Kidney (tissue), 13 donors: ENCODE measurements at regions not wholly inside any gene's neighbourhood (a gene's known extent, or its start where the extent isn't known, plus 50 kb on each side); places are given as distances from the start of the nearest gene placed in this dataset.
A peak's percentile ranks its signal among the peaks of the same experiment; 100 is the strongest.
"Not testable (repeated sequence)": the region's sequence is repeated elsewhere in the genome, so short reads cannot be mapped to it uniquely, and the experiment has no call there.

Source experiments
- DNase-seq, 5 donors: peaks; one replicate each; pipeline ENCODE4 v3.0.0-alpha.2; 2013 to 2020
- FAIRE-seq: peaks from 2 replicates; lab custom pipeline; 2012; peaks lifted over from hg19 to GRCh38; lab: Jason Lieb, UNC
- H3K27ac ChIP-seq, 2 donors: one replicate each; pipeline ENCODE4 v1.7.0; 2013; ENCODE audit warnings: low read depth in 2 of 2, low read length in 2 of 2, inconsistent platforms in 1 of 2
- H3K27me3 ChIP-seq: one replicate; pipeline ENCODE4 v1.7.1; 2013; ENCODE audit warnings: low read length, inconsistent platforms; ENCODE audit not compliant: control insufficient read depth, insufficient read depth
- H3K36me3 ChIP-seq, 3 donors: one replicate each; pipeline versions ENCODE4 v1.7.0 to v1.7.1; 2013; ENCODE audit warnings: low read length in 3 of 3, control low read depth in 1 of 3, inconsistent platforms in 1 of 3; ENCODE audit not compliant: insufficient read depth in 3 of 3, control insufficient read depth in 2 of 3
- H3K4me1 ChIP-seq, 3 donors: one replicate each; pipeline versions ENCODE4 v1.7.0 to v1.7.1; 2013; ENCODE audit warnings: low read length in 3 of 3, inconsistent platforms in 1 of 3, low read depth in 1 of 3; ENCODE audit not compliant: control insufficient read depth in 2 of 3, insufficient read depth in 2 of 3
- H3K4me3 ChIP-seq, 3 donors: one replicate each; pipeline versions ENCODE4 v1.7.0 to v1.8.1; 2013; ENCODE audit warnings: low read length in 3 of 3, control low read depth in 1 of 3, inconsistent platforms in 1 of 3
- H3K9ac ChIP-seq, 3 donors: one replicate each; pipeline versions ENCODE4 v1.7.0 to v1.7.1; 2013; ENCODE audit warnings: low read length in 3 of 3, control low read depth in 1 of 3, inconsistent platforms in 1 of 3
- H3K9me3 ChIP-seq, 3 donors: one replicate each; pipeline versions ENCODE4 v1.7.0 to v1.7.1; 2013; ENCODE audit warnings: low read length in 3 of 3, control low read depth in 1 of 3, inconsistent platforms in 1 of 3; ENCODE audit not compliant: control insufficient read depth in 2 of 3, insufficient read depth in 1 of 3
- intact Hi-C: fragments of 100-400 bp; cut with DNase I; formaldehyde crosslinking; loops from one replicate; pipeline ENCODE4 v1.11.1; 2022
- TF ChIP-seq, protein P1 (sequence below): IDR thresholded peaks from 3 replicates; pipeline ENCODE4 v1.5.1; 2012; ENCODE audit warnings: mild to moderate bottlenecking, moderate library complexity, borderline replicate concordance; ENCODE audit not compliant: insufficient read depth; ENCODE audit errors: extremely low read depth
- donor health status: control.
- donor health status: control.
- donor health status: control.
- donor health status: control.
- donor health status: control.
- donor health status: DM: yes; HTN: yes; CAD: no.
- donor health status: Normal renal cell carcinoma (clear cell type).

DNA sequence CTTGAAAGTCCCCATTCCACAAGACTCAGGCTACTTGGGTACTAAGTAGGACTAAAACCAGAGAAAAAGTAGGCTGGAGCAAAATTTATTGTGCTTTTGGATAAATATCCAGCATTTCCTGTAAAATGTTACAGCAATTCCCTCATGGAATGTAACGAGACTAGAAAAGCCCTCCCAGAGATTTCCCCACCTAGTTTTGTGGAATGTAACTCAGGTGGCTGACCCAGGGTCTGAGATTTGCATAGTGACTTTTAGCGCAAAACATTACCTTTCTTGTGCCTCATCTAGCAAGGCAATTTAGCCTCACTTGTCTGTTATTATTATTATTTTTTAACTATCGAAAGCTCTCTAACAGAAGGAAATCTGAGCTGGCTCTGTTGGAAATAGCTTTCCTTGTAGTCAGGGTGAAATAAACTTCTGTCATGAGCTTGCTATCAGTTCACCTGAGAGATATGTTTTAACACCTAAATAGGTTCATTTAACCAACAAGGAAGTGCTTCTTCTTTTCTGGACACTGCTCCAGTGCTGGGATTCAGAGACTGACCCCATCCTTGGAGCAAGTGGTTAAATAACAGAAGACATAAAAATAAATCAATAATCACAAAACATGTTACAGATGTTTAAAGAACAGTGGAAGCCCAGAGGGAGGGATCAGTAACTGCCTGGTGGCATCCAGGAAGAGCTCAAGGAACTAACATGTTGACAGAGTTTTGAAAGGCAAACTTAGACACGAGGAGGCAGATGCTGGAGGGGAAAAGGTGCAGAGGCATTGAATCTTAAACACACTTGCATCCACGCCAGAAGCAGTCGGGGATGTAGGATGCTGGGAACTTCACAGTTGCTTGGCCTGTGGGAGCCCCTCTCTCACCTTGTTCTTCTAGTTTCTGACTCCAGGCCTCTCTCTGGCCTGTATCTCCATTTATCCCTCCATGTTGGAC, 68.3 kb upstream of the RHOU start:
- Histone ChIP-seq H3K9me3 (no peaks in the 10 kb centered on the region), H3K4me3 (no peak overlapping the region), H3K9ac (no peak overlapping the region), H3K4me1 (no peaks in the 10 kb centered on the region), H3K27me3 (no peaks in the 10 kb centered on the region), H3K36me3 (no peaks in the 10 kb centered on the region), H3K27ac (no peak overlapping the region)
- FAIRE-seq, result no peak
- TF ChIP-seq, protein P1, sequence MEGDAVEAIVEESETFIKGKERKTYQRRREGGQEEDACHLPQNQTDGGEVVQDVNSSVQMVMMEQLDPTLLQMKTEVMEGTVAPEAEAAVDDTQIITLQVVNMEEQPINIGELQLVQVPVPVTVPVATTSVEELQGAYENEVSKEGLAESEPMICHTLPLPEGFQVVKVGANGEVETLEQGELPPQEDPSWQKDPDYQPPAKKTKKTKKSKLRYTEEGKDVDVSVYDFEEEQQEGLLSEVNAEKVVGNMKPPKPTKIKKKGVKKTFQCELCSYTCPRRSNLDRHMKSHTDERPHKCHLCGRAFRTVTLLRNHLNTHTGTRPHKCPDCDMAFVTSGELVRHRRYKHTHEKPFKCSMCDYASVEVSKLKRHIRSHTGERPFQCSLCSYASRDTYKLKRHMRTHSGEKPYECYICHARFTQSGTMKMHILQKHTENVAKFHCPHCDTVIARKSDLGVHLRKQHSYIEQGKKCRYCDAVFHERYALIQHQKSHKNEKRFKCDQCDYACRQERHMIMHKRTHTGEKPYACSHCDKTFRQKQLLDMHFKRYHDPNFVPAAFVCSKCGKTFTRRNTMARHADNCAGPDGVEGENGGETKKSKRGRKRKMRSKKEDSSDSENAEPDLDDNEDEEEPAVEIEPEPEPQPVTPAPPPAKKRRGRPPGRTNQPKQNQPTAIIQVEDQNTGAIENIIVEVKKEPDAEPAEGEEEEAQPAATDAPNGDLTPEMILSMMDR, result no peak
- peak in 2 of 5 donors; percentile 22 to 41 for DNase-seq
- intact Hi-C loops, result no loop called here

- no peak for FAIRE-seq
- TF ChIP-seq, protein P1, result no peak
- H3K9ac ChIP-seq, result no peak overlapping the region
- no peak overlapping the region for H3K27ac ChIP-seq
- H3K36me3 ChIP-seq, result no peaks in the 10 kb centered on the region
- intact Hi-C loops, result no loop called here
- no peaks in the 10 kb centered on the region for H3K27me3 ChIP-seq
- H3K4me1 ChIP-seq, result no peaks in the 10 kb centered on the region
- no peak for DNase-seq
- H3K4me3 ChIP-seq, result no peak overlapping the region
- H3K9me3 ChIP-seq, result no peaks in the 10 kb centered on the region
Measured at GRCh38 chr1:228668553-228669241, 66.6 kb upstream of the RHOU start.

DNA sequence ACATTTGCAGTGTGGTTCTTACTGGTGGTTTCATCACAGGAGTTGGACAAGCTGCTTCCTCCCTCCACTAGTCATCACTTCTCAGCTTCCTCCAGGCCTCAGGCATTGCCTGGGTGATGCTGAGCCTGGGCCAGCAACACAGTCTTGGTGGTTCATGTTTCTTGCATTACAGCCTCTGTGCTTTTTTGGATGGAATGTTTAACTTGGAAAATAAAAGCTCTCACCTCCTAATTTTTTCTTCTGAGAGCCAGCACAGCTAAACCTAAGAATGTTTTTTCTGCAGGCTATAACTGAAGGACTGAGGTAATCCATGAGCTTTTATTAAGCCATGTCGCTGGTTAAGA, 66.1 kb upstream of the RHOU start:
- Histone ChIP-seq H3K4me3 (no peak overlapping the region), H3K9ac (no peak overlapping the region), H3K4me1 (no peaks in the 10 kb centered on the region), H3K9me3 (no peaks in the 10 kb centered on the region), H3K27ac (no peak overlapping the region), H3K27me3 (no peaks in the 10 kb centered on the region), H3K36me3 (no peaks in the 10 kb centered on the region)
- DNase-seq (no peak), FAIRE-seq (no peak)
- TF ChIP-seq, protein P1, result no peak
- intact Hi-C loops, result no loop called here

- H3K9ac ChIP-seq, H3K4me3 ChIP-seq, H3K27me3 ChIP-seq, H3K9me3 ChIP-seq, H3K27ac ChIP-seq, intact Hi-C loops, H3K4me1 ChIP-seq, H3K36me3 ChIP-seq, FAIRE-seq: not testable (repeated sequence)
- peak in 3 of 5 donors; percentile 33 to 61 (median 56) for DNase-seq
Measured at GRCh38 chr1:228681076-228681565, 54.2 kb upstream of the RHOU start.
